Fibroblast of villous mesenchyme (primary cell): ENCODE measurements at regions not wholly inside any gene's neighbourhood (a gene's known extent, or its start where the extent isn't known, plus 50 kb on each side); places are given as distances from the start of the nearest gene placed in this dataset.

Experiments
- DNase-seq: peaks from one replicate; pipeline ENCODE4 v3.0.0-alpha.2; 2010; ENCODE audit warnings: low read depth
- H3K4me3 ChIP-seq: 2 replicates; pipeline ENCODE4 v1.5.1; 2011; ENCODE audit warnings: low read depth, mild to moderate bottlenecking, low read length
- TF ChIP-seq, protein P1 (sequence below): IDR thresholded peaks from 2 replicates; pipeline ENCODE4 v1.5.1; 2012; ENCODE audit warnings: low read depth, mild to moderate bottlenecking, low read length; ENCODE audit not compliant: insufficient read depth

DNA sequence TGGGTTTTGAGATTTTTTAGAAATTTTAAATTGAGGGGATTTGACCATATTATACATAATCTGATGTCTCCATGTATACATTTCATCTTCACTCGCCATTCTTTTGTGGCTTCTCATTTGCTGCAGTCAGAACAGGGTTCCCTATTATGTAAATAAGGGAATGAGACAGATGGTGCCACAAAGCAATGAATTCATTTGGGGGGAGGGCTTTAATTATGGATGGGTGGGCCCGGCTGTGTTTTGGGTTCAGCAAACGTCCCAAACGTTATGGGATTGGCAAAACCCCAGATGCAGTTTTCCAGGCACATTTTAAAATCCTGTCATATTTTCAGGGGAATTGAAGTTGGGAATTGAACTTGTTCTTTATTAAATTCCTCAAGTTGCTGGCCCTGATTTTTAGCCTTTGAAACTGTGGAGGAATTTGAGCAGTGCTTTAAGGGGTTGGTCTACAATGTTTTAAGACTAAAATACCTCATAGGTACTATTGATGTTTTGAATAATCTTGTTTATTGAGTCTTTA, 558.5 kb upstream of the ZNF462 start:
- no peak for DNase-seq
- H3K4me3 ChIP-seq = no peak overlapping the region
- TF ChIP-seq, protein P1, sequence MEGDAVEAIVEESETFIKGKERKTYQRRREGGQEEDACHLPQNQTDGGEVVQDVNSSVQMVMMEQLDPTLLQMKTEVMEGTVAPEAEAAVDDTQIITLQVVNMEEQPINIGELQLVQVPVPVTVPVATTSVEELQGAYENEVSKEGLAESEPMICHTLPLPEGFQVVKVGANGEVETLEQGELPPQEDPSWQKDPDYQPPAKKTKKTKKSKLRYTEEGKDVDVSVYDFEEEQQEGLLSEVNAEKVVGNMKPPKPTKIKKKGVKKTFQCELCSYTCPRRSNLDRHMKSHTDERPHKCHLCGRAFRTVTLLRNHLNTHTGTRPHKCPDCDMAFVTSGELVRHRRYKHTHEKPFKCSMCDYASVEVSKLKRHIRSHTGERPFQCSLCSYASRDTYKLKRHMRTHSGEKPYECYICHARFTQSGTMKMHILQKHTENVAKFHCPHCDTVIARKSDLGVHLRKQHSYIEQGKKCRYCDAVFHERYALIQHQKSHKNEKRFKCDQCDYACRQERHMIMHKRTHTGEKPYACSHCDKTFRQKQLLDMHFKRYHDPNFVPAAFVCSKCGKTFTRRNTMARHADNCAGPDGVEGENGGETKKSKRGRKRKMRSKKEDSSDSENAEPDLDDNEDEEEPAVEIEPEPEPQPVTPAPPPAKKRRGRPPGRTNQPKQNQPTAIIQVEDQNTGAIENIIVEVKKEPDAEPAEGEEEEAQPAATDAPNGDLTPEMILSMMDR = no peak

DNA sequence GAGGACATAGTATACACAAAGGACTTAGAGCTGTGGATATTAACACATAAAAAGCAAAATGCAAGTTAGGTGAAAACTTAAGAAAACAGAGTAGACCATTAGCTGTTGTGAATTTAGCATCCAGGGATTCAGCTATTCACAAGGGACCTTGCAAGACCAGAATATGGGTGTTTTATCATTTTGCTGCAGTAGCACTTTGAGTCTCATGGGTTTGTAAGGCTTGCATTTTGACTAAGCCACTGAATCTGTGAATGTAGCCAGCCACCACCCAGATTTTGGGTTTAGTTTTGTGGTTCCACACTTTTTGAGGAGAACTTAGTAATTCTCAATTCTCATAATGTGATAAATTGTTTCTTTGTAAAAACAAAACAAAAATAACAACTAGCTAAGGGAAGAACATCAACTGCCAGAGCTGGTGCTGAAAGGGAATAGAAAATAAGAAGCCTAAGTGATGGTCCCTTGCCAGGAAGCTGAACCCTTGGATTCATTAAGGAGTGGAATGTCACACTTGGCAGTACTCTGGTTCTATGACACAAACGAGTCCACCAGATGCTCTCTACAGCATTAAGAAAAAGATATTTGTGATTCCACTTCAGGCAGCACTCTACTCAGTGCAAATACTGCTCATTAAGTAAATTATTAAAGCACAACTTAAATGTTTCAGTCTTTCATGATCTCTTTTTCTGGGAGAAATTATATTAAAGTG, 557.4 kb upstream of the ZNF462 start:
- no peak for DNase-seq
- TF ChIP-seq, protein P1 = no peak
- no peak overlapping the region for H3K4me3 ChIP-seq

DNA sequence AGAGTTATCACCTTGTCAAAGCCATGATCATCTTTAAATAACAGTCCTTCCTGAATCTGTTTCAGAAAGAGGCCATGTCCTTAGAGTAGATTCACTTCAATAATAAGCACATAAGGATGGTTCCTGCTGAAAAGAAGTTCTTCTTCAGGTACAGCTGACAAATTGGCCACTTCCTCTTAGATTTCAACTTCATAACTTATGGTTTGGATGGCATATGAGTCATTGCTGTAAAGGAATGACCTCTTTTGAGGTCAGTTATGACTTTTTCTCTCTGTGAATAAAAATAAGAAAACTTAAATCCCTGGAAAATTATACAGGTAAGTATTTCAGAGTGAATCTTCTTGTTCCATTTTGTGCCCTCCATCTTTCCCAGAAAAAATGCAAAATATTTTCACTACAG, 555.3 kb upstream of the ZNF462 start:
- TF ChIP-seq, protein P1 = no peak
- DNase-seq = no peak
- H3K4me3 ChIP-seq = no peak overlapping the region

DNA sequence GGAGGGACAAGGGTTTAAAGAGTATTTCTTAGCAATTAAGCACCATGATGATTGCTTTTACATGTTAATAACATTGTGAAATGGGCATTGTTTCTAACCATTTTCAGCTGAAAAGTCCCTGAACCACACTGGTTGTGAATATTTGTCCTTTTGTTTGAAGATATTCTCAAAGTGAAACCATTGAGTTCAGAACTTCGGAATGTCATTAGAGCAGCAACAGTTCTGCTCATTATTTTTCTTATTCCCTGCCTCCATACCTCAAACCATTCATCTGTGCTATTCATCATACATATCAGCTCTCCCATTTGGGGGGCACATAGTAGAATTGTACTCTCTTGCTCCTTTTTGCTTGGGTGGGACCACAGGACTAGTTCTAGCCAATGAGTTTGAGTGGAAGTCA, 553.0 kb upstream of the ZNF462 start:
- TF ChIP-seq, protein P1 = no peak
- no peak overlapping the region for H3K4me3 ChIP-seq
- no peak for DNase-seq

DNA sequence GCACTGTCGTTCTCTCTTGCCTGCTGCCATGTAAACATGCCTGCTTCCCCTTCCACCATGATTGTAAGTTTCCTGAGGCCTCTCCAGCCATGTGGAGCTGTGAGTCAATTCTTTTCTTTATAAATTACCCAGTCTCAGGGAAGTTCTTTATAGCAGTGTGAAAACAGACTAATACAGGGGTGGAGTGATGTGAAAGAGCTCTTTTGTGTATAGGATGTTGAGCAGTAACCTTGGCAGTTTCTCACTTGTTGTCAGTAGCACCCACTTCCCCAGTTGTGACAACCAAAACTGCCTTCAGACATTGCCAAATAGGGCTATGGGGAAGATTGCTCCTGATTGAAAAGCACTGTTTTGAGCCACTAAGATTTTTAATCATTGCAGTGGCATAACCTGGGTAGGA, 552.2 kb upstream of the ZNF462 start:
- DNase-seq = no peak
- TF ChIP-seq, protein P1 = no peak
- no peak overlapping the region for H3K4me3 ChIP-seq

DNA sequence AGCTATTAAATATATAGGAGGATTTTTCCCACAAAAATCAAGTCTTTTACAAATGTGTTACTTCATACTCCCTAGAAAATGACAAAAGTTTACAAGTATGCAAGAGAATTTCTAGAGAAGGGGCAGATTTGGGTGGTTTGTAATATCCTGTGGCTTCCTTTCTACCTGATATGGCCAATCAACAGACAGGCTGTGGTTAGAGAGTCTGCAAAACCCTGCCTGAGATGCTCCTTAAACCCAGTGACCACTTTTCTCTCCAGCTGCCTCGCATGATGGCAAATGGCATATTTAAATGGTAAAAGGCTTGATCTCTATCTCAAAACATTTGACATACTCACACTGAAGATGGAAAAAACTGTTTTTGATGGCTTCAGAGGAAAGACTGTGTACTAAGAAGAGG, 550.1 kb upstream of the ZNF462 start:
- no peak overlapping the region for H3K4me3 ChIP-seq
- TF ChIP-seq, protein P1 = no peak
- no peak for DNase-seq

DNA sequence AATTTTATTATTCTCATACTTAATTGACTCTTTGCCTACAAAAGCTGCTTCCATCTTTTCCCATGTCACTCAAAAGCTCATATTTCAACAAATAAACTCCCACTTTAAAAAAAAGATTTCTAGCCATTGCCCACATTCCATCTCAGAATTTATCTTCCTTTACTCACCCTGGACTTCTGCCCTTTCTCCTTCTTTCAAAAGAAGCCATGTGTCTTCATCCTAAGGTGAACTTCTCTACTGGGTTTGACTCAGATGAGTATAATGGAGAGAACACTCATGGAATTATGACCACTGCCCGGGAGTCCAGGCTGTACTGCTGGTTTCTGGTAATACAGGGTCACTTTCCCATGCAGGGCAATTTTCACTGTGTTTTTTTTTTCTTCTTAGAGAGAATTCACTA, 548.5 kb upstream of the ZNF462 start:
- TF ChIP-seq, protein P1 = no peak
- DNase-seq = no peak
- H3K4me3 ChIP-seq = no peak overlapping the region
